Fibroblast of skin of scalp (primary cell): ENCODE measurements at regions not wholly inside any gene's neighbourhood (a gene's known extent, or its start where the extent isn't known, plus 50 kb on each side); places are given as distances from the start of the nearest gene placed in this dataset.
A peak's percentile ranks its signal among the peaks of the same experiment; 100 is the strongest.
"Not testable (repeated sequence)": the region's sequence is repeated elsewhere in the genome, so short reads cannot be mapped to it uniquely, and the experiment has no call there.

Experiments
- DNase-seq: peaks from one replicate; pipeline ENCODE4 v3.0.0-alpha.2; 2013

DNA sequence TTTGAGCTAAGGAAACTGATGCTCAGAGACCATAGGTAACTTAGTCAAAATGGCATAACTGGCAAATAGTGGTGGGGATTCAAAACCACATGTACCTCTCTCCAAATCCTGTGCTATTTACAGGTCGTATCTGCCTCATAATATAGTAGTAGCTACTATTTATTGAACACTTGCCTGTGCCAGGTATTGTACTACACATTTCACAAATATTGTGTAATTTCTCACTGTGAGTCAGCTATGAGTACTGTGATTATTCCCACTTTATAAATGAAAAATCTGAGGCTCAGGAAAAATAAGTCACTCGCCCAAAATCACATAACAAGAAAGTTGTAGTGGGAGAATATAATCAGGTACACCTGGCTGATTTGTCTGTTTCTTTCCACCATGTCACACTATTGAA lies 199.8 kb upstream of the FAT3 start:
- no peak for DNase-seq

DNA sequence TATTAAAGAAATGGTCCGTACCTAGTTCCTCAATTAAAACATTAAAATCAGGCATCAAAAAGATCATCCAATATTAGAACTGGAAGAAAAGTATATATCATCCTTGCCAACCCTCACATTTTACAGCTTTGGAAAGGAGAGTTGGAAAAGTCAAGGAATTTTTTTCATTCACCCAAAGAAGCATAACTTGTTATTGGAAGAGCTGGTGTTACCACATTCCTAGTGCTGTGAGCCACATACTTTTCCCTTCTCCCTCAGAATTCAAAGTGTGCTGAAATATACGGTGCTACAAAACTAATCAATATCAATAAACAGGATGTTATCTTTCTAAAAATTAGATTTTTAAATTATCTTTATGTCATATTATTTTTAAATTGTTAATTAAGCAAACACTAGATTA lies 202.1 kb upstream of the FAT3 start:
- no peak for DNase-seq

DNA sequence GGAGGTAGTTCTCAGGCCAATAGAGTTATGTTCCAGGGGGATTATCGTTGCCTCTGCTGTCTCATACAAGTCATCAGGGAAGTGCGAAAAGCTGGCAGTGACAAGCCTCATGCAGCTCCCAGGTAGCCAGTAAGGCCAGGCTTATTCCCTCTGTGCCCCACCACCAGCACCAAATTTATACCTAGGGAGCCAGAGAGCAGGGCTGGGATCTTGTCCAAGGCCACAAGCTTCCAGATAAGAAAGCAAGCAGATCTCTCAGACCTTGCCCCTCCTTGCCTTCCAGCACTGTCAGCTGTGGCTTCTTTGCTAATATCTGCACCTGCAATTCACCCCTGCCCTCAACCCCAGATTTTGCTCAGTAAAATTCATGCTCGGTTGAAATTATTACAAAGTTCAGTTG lies 206.3 kb upstream of the FAT3 start:
- no peak for DNase-seq

DNA sequence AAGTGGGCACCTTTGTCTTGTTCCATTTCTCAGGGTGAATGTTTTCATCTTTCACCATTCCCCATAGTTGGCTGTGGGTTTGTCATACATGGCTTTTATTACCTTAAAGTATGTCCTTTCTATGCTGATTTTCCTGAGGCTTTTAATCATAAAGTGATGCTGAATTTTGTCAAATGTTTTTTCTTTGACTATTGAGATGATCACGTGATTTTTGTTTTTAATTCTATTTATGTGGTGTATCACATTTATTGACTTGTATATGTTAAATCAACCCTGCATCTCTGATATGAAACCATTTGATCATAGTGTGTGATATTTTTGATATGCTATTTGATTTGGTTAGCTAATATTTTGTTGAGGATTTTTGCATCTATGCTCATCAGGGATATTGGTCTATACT lies 216.4 kb upstream of the FAT3 start:
- no peak for DNase-seq

DNA sequence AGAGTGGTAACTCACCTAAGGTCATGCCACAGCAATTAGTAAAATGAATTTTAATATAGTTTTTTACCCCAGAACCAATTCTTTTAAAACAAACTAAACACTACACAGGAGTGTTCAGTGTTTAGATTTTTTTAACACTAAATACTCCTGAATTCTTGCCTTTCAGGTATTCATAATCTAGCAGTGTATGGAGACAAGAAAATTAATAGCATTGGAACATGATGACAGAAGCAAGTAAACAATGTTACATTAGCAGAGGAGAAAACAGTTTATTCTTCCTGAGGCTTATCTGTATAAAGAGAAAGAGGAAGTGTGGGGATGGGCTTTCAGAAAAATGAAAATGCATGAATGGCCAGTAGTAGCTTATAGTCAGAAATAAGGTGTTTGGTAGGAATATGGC lies 222.1 kb upstream of the FAT3 start:
- DNase-seq = no peak

DNA sequence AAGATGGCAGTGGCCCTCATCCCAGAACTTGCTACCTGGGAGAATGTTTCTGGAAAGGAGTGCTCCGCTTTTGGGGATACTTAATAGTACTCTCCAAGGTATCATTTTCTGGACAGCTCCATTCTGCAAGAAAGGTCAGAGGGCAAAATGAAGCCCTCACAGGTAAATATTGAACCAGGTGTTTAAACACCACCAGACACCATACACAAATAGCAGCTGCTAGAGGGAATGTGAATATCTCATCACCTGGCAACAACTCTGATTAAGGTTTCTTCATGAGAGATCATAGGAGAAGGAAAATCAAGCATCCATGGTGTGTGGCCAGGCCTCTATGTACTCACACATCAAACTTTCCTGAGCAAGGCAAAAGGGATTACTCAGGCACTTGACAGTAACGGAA lies 226.1 kb upstream of the FAT3 start:
- DNase-seq = no peak

DNA sequence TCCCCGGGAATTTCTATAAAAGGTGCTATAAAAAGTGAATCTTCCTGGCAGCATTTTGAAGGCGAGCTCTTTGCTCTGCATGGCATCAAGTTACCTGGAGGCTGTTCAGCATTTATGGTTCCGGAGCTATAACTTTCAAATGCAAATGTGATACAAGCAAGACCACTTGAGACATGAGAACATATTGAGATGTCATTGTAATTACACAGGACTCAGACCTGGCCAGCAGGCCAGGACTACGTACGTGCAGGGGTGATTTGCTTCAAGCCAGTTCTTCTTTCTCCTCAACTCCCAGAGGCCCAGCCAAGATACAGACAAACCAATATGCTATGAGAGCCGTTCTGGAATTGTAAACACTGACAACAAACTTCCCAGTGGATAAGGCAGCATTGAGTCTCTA lies 227.4 kb upstream of the FAT3 start:
- no peak for DNase-seq

DNA sequence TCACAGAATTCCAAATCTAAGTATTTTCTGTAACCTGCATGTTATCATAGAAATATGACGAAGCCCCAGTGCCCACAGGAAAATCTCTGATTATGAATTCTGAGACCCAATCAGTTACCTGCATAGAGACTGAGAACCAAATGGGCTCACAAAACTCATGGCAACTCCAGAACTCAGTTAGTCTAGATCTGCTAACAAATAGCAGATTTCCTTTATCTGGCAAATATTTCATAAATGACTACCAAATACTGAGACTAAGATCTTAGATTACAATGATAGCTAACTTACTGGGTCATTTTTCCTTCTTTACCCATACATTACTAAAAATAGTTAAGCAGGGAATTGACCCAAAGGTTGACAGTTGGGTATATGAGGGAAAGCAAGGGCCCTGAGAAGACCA lies 228.1 kb upstream of the FAT3 start:
- DNase-seq = no peak

DNA sequence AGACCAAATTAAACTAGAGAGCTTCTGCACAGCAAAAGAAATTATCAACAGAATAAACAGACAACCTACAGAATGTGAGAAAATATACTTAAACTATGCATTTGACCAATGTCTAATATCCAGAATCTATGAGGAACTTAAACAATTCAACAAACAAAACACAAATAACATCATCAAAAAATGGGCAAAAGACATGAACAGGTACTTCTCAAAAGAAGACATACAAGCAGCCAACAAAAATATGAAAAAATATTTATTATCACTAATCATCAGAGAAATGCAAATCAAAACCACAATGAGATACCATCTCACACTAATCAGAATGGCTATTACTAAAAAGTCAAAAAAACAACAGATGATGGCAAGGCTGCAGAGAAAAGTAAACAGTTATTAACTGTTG lies 236.2 kb upstream of the FAT3 start:
- not testable (repeated sequence) for DNase-seq

DNA sequence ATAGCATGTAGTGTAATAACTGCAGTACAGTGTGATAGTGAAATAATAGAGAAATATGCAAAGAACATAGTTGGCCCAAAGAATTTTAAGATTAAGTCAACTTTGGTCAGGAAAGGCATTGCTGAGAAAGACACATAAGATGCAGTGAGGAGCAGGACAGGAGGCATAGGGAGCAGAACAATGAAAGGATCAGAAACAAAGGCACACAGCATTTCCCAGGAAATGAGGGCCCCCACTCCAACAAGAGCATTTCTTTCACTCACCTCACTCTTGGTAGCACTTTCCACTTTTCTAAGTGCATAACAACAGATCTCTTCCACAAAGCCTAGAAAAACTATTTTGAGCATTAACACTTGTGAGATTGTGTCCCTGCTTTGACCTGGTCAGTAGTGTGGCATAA lies 238.4 kb upstream of the FAT3 start:
- no peak for DNase-seq

DNA sequence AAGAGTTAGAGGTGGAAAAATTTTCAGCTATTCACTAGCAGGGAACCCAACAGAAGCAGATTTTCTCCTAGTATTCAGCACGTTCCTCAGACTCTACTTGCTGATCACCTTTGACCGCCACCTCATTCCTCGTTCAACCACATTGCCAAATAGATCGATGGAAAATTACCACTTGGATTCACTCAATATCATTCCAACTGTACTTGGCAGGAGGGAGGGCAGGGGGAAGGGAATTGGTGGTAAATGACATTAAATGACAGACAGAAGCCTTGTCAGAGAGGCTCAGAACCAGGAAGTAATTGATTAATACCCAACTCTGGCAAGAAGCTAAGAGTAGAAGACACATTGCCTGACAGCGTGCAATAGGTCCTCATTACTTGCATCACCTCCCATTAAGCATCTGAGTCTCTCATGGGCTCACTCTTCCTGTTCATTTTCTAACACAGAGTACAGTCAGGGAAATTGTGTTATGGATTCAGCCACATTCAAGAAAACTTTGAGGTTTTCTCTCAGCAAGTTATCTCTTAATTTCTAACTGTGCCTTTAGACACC lies 240.5 kb upstream of the FAT3 start:
- peak; percentile 10 for DNase-seq

DNA sequence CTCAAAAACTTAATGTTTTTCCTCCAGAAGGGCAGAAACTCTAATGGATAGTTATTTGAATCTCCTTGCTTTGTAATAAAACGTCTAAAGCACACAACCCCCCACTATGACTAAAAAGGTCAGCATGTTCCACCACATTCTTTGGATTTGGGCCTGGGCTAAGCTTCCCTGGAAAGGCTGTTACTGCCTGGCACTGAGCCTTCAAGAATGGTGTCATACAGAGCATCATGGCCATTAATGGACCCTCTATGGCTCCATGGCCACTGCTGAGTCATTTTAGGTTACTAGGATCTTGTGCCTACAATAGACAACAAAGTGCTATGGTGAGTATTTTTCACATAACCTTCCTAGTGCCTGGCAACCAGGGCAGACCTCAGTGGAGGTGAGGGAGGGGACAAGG lies 242.6 kb upstream of the FAT3 start:
- peak; percentile 98 for DNase-seq

DNA sequence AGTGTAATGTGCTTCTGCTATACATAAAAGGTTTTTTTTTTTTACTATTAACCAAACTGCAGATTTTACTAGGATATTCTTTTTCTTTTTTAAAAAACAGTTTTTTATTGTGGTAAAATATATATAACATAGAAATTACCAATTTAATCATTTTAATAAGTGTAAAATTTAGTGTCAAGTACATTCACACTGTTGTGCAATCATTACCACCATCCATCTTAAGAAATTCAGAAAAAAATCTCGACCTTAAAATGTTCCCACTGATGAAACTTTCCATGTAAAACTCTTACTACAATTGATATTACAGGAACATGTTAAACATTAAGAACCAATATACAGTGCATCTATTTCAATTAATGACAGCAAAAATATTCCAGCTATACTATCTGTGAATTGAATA lies 244.8 kb upstream of the FAT3 start:
- DNase-seq = no peak

DNA sequence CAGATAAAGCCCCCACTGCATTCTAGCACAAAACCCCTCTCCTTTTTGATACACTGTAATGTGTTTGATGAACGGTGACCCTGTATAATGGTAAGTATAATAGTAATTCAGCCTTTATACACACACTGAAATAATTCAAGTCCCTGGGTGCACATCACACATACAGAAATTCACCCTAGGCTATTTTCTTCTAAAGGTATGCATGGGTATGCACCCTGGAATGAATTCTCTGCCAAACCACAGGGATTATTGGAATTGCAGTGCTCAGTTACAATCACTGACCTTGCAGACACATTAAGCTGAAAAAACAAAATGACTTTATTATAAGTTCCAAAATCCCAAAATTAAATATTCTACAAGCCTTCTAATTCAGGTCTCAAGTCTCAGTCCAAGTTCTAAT lies 245.9 kb upstream of the FAT3 start:
- DNase-seq = peak; percentile 64

DNA sequence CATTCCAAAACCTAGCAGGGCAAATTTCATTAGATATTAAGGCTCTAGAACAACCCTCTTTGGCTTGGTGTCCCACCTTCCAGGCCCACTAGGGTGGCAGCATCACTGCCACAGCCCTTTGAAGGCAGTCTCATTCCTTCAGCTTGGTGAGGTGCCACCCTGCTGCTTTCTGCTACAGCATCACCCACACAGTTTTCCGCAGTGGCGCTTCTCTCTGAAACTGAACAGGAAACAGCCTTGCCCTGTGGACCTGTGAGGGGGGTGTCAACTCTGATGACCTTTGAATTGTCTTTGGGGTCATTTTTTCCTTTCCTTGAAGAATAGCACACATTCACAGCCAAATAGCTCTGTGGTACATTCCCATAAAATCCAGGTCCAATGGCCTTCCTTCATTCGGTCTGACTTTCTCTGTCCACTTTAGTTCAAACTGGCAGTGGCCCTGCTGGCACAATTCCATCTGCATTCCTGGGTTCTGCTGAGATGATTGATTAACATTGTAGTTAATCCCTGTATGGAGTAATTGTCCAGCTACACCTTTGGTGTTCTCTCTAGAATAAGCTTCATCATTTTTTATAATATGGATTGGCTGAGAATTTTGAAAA lies 251.9 kb upstream of the FAT3 start:
- no peak for DNase-seq

DNA sequence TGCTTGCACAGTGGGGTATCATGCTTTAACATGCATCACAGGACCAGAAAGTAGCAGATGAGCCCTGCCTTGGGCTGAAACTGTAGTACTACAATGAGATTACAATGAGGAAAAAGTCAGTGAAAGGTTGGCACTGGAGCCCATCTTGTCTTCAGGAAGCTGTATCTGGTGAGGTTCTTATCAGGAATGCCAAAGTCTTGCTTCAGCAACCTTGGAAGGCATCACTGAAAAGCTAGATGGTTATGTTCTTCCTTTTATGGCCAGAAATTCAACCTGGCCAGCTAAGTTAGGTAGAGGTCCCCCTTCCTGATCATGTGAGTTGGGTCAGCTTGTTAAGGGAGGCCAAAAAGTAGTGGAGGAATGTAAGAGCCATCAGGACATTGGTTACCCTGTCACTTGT lies 254.0 kb upstream of the FAT3 start:
- no peak for DNase-seq

DNA sequence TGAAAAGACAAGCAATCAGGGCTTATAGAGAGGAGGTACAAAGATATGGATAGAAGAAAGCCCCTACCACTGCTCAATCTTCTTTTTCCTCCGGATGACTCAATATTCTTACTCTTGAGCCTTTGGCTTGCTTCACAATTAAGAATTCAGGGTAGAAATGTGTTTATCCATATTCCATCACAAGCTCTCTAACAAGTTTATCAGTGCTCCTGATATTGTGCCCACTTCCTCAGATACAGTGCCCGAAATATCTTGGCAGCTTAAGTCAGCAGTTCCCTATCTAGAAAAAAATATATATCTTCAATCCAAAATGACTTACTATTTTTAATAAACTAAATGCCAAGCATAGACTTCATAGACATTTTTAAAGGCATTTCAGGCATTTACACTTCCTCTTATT lies 255.1 kb upstream of the FAT3 start:
- DNase-seq = no peak

DNA sequence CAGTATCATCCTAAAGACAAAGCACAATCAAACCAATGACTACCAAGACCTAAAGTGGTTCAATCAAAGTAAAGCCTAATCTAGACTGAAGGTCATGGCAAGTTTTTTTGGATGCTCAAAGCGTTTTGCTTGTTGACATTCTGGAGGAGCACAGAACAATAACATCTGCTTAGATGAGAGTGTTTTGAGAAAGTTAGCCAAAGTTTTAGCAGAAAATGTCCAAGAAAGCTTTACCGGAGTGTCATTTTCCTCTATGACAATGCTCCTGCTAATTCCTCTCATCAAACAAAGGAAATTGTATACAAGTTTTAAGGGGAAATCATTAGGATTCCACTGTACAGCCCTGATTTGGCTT lies 256.9 kb upstream of the FAT3 start:
- DNase-seq = no peak

DNA sequence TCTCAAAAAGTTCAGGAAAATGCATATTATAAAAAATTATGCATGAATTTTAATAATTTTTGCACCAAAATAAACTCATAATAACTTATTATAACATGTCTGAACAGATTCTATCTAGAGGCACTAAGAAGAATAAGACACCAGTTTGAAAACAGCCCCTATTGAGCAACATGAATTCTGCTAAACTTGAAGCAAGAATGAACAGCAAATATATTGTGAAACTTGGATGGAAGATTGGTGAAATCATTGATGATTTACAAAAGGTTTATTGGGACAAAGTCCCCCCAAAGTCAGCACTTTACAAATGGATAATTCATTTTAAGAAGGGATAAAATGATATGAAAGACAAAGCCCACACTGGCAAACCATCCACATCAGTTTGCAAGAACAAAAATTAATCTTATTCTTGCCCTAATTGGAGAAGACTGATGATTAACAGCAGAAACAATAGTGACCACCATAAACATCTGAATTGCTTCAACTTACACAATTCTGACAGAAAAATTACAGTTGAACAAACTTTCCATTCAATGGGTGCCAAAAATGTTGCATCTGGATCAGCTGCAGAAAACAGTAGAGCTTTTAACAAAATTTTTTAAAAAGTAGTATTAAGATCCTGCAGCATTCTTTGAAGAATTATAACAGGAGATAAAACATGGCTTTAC lies 257.5 kb upstream of the FAT3 start:
- no peak for DNase-seq

DNA sequence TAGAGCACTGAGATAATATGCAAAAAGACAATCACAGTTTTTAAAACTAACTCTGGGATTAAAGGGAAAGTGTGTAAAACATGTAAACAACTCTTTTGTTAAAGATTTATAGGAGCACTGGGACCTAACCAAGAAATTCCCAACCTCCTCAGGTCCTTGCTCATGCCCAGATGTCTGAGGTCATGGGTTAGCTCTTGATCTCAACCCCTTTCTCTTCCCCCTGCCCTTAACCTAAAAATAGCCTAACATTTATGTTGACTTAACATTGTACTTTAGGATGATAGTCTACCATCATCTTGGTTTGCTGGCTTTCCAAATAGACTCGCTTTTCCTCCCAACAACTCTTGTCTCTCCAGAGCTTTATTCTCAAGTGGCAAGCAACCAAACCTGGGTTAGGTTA lies 258.2 kb upstream of the FAT3 start:
- no peak for DNase-seq

DNA sequence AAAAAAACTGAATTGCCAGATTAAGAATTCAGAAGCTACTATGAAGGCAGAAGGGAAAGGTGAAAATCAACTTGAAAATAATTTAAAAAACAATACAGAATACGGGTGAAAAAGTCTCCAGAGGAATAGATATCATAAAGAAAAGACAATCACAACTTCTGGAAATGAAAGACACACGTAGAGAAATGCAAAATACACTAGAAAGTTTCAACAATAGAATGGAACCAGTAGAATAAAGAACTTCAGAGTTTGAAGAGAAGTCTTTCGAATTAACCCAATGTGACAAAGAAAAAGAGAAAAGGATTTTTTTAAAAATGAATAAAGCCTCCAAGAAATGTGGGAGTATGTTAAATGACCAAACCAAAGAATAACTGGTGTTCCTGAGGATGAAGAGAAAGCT lies 263.8 kb upstream of the FAT3 start:
- no peak for DNase-seq

DNA sequence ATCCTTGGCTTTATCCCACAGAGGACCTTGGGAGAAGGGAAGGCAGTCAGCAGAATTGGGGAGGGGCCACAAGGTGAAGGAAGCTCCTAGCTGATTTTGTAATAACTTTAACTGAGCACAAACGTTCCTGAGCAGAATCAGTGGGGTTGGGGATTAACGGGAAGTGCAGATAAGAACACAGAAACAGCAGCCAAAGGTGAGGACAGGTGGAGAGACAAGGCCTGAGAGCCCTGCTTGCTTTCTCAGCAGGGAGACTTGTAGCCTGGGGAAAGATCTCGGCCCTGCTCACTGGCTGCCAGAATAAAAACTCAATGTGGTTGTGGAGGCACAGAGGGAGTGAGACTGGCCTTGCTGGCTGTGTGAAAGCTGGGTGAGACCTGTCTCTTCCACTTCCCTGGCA lies 265.2 kb upstream of the FAT3 start:
- no peak for DNase-seq

DNA sequence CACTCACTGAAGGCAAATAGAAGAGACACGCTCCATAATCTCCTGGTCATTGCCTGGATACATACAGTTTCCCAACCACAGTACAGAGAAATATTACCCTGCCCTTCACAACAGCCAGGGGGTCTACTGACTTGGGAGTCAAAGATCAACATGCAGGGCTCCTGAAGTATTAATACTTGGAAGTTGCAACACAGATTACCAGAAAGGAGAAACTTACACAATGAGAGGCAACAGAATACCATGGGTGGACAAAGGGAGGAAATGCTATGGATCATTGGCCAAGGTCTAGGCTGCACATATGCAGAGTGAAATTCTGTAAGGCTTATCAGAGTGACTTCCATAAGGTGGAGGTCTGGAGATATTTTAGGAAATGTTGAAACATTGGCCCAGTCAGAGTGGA lies 267.9 kb upstream of the FAT3 start:
- DNase-seq = no peak

DNA sequence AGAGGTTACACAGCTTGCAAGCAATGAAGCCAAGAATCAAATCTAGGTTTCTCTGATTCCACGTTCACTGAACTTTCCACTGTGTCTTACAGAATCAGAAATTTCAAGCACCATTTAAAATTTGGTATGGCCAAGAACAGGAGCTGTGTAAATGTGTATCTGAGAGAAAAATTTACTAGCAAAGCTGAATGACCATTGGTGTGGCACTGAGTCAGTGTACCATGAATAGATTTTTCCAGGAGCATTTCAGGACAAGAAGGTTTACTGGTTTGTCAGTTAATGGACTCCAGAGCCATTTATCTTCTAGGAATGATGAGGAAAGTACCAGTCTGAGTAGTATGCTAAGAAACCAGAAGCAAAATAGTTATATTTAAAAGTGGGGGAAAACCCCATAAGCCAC lies 269.4 kb upstream of the FAT3 start:
- no peak for DNase-seq

DNA sequence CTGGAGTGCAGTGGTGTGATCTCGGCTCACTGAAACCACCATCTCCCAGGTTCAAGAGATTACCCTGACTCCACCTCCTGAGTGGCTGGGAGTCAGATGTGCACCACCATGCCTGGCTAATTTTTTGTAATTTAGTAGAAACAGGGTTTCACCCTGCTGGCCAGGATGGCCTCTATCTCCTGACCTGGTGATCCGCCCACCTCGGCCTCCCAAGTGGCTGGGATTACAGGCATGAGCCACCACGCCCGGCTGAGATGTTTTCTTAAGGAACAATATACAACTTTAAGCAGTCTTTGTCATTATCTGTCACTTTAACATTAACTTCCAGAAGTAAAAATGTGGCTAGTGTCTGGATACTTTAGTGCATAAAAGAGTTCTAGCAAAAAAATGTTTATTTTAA lies 272.6 kb upstream of the FAT3 start:
- DNase-seq = no peak
